ENCODE measurements at regions not wholly inside any gene's neighbourhood (a gene's known extent, or its start where the extent isn't known, plus 50 kb on each side); places are given as distances from the start of the nearest gene placed in this dataset.
"Not testable (repeated sequence)": the region's sequence is repeated elsewhere in the genome, so short reads cannot be mapped to it uniquely, and the experiment has no call there.

DNA sequence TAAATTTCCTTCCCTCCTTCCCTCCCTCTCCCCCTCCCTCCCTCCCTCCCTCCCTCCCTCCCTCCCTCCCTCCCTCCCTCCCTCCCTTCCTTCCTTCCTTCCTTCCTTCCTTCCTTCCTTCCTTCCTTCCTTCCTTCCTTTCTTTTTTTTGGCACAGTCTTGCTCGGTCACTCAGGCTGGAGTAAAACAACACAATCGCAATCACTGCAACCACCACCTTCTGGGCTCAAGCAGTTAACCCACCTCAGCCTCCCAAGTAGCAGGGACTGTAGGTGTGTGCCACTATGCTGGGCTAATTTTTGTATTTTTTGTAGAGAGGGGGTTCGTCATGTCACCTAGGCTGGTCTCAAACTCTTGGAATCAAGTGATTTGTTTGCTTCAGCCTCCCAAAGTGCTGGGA is 101.7 kb downstream of the RFPL4B start:
- not testable (repeated sequence) for DNase-seq (ENCODE audit: low spot score)

DNA sequence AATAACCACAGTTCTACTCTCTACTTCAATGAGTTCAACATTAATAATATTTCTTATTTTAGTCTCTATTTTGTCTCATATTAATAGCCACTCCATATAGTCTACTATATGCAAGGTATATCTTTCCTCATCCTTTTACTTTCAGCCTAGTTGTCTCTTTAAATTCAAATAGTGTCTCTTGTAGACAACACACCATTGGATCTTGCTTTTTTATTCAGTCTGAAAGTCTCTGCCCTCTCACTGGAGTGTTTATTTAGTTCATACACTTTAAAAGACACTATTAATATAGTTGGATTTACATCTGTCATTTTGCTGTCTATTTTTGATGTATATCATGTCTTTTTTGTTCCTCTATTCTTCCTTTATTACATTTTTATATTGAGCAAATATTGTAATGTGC is 103.5 kb downstream of the RFPL4B start:
- ATAC-seq = no peak
- no peak for DNase-seq (ENCODE audit: low spot score)
- intact Hi-C loops (cut with DNase I) = no loop called here

More for the DNA sequence above, 101.7 kb downstream of the RFPL4B start:
- intact Hi-C loops (cut with DNase I); ATAC-seq: not testable (repeated sequence)

DNA sequence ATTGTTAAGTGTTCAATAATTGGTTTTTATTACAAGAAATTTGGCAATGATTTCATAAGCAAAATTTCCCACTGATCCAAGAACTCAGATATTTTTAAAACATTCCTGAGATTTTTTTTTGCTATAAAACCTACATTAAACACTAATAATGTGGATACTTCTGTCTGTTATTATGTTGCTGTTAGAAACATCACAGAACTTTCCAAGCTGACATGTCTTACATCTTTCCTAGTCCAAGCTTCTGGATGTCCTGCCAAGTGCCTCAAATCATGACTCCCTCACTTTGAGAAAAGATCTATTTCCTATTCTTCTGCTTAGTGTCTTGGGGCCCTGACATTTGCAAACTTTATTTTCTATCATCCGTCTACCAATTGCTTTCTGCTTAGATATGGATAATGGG is 110.8 kb downstream of the RFPL4B start:
- ATAC-seq (no peak), DNase-seq (ENCODE audit: low spot score) (no peak)
- intact Hi-C loops (cut with DNase I) = no loop called here

DNA sequence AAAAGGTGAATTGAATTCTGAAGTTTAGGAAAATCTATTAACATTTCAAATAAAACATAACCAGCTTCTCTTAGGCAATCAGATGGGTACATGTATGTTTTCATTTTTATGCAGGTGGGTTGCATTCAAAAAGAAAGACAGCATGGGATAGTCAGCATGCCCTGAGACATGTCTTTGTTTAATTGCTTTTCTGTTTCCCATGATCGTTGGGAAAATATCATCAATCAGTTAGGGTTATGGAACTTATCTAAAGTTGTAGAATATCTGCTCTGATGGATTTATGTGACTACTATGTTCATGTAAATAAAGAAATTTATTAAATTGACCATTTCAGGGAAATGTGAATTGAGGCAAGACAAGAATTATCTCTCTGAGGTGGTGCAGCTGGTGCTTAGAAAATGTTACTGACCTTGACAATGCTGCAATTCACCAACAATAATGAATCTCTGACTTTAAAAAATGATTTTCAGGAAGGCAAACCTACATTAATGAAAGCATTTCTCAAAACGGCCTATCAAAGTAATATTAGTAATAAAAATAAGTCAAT is 112.7 kb downstream of the RFPL4B start:
- ATAC-seq = no peak
- no peak for DNase-seq (ENCODE audit: low spot score)
- intact Hi-C loops (cut with DNase I) = no loop called here

DNA sequence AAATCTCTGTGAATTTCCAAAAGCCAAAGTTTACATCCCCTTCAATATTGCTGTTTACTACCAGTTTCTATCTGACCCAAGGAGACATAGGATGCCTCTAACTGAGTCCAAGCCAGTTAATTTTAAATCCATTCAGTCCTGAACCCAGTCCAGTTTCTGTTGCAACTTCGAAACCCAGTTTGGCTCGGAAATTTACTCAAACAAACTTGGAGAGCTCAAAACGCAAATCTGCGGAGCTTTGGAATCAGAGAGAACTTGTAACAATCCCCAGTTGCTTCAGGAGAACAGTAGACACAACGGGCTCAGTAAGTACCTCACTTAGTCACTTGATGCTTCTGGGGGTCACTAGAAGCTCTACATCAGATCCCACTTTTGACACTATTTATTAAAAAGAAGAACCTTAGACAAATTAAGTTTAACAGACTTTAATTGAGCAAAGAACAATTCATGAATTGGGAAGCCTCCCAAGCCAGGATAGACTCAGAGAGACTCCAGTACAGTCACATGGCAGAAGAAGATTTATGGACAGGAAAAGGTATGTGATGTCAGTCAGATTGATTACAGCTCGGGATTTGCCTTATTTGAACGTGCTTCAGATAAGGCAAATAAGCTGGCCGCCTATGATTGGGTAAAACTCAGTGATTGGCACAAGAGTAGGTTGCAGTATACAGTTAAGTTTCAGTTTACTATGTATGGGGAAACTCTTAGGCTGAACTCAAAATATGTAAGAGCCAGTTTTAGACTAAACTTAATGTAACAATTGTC is 118.0 kb downstream of the RFPL4B start:
- intact Hi-C loops (cut with DNase I) = no loop called here
- DNase-seq (ENCODE audit: low spot score) (no peak), ATAC-seq (no peak)

DNA sequence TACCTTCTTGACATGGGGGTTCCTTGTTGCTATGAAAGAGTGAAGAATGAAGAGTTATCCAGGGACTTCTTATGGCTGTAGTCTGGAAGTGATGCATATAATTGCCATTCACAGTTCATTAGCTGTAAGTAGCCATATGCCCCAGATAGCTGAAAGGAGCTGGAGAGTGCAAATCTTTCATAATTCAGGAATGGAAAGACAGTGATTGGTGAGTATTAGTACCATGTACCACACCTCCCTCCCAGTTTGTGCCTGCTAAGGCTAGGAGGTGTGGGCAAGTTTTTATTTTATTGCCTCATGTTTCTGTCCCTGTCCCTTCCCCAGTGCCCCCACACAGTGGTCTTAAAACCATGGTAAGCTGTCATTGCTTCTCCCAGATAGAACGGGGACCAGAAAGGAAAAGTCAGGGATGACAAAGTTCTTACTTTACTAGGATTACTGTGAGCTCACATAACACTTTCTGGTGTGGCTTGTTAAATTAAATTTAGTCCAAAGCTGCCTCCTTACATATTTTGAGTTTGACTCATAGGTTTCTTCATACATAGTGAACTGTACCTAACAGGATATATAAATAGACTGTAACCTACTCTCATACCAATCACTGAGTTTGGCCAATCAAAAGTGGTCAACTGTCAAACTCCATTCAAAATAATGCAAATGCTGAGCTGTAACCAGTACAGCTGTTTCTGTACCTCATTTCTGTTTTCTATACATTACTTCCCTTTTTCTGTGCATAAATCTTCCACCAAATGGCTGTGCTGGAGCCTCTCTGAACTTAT is 119.4 kb downstream of the RFPL4B start:
- DNase-seq (ENCODE audit: low spot score) (no peak), ATAC-seq (no peak)
- intact Hi-C loops (cut with DNase I) = no loop called here

DNA sequence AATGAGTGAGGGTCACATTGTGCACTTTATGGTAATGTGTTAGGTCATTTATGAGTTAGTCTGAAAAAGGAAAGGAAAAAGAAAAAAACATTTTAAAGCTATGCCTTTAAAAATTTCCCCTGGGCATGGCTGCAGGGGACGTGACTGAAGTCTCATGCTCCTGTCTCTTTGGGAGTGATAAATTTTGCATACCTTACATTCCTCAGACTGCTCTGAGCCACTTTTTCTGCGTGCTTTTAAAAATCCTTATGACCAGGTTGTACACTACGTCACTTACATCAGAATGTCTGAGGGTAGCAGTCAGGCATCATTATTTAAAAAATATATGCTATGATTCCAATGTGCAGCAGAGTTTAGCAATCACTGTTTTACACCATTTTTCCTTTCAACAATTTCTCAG is 121.2 kb downstream of the RFPL4B start:
- DNase-seq (ENCODE audit: low spot score) = no peak
- intact Hi-C loops (cut with DNase I) = no loop called here
- ATAC-seq = no peak

DNA sequence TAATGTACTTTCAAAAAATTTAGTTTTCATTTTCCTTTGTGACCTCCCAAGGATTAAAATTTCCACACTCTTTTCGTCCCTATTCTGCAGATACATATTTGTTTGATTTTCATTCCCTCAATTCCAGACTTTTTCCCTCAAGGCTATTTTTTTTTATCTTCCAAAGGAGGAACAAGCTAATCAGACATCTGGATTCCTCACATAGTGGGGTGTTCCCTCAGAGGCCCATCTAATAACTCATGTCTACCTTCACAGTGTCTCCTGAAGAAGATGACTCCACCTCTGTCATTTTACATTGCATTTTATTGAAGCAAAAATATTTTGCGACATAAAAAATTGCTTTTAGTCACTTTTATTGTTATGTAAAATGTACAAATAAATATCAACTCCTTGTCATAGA is 122.2 kb downstream of the RFPL4B start:
- intact Hi-C loops (cut with DNase I) = no loop called here
- DNase-seq (ENCODE audit: low spot score) = no peak
- no peak for ATAC-seq

DNA sequence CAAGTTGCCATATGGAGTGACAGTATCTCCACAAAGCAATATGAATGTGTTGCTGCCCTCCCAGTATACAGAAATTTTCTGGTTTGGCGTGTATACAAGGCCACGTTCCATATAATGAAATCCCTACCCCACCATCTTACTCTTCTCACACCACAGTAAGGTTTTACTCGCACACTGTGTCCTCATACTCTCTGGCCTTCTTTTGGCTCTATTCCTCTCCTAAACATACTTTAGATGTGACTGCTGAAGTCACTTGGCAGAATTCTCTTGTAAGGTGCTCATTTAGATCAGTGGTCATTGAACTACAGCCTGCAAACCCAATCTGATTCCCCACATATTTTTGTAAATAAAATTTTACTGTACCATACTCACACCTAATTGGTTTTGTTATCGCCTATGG is 123.2 kb downstream of the RFPL4B start:
- intact Hi-C loops (cut with DNase I) = no loop called here
- DNase-seq (ENCODE audit: low spot score) (no peak), ATAC-seq (no peak)

DNA sequence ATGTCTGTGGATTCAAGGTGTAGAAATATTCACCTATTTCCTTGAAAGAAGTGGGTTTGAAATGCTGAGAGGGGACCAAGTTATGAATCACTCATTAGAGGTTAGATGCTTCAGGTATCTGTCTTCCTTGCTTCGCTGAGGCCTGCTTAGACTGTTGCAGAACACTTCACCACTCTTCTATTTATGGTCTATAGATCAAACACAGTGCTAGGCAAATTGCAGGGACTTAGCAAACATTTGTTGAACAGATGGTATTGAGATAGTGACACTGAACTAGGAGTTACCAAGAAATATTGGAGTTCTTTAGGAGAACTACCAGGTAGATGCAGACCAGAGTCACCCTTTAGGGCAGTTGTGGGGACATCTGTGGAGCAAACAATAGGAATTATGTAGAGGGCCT is 123.8 kb downstream of the RFPL4B start:
- DNase-seq (ENCODE audit: low spot score) = no peak
- ATAC-seq = no peak
- intact Hi-C loops (cut with DNase I) = no loop called here

DNA sequence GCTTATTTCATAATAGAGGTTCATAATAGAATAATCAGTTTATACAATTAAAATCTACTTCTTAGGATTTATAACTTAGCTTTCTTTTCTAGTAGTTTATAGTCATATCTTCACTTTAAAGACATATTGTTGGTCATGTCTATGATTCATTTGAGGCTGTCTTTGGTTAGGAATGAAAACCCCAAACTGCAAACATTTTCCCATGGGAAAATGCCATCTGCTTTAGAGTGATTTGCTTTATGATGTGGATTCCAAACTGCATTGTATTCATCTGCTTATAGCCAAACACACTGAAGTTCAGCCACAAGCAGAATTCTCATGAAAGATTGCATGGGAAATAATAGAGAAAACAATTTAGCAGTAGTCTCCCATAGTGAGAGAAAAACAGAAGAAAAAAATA is 128.0 kb downstream of the RFPL4B start:
- DNase-seq (ENCODE audit: low spot score) = no peak
- intact Hi-C loops (cut with DNase I) = no loop called here
- no peak for ATAC-seq

DNA sequence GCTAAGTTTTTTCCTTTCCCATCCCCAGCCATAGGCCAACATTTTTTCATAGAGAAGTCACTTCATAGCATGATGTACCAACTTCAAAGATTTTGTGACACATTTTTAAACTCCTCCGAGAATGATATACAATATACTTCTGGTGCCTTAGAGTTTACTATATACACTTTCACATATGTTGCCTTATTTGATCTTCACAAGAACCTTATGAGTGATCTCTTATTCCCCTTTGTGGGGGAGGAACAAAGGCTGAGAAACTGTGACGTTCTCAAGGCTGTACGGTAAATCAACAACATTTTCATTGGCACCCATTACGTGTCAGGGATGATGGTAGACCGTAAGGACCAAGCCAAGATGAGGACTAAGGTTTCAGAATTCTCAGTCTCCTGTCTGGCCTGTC is 130.0 kb downstream of the RFPL4B start:
- no peak for DNase-seq (ENCODE audit: low spot score)
- intact Hi-C loops (cut with DNase I) = no loop called here

DNA sequence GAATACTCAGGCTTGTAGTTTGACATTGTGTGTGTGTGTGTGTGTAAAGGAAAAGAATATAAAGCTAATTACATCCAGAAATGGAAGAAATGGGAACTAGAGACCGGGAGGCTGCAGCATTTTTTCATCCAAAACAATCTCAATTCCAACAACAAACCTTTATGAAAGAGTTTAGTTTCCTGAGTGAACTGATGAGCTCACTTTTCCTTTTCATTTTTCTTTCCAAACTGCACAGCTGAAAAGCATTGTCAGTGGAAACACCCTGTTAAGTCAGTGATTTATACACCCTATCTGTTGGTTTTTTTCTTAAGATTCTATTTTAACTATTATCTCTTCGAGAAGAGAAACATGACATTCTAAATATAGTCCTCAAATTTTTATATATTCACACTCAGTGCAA is 130.9 kb downstream of the RFPL4B start:
- intact Hi-C loops (cut with DNase I) = no loop called here
- no peak for DNase-seq (ENCODE audit: low spot score)
- no peak for ATAC-seq

More for the DNA sequence above, 130.0 kb downstream of the RFPL4B start:
- ATAC-seq = no peak

DNA sequence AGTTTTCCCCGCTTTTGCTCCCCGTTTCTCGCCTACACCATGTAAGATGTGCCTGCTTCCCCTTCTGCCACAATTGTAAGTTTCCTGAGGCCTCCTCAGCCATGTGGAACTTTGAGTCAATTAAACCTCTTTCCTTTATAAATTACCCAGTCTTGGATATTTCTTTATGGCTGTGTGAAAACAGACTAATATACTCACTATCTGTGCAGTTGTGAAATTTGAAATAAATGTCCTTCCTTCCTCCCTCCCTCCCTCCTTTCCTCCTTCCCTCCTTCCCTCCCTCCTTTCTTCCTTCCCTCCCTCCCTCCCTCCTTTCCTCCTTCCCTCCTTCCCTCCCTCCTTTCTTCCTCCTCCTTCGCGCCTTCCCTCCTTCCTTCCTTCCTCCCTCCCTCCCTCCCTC is 132.8 kb downstream of the RFPL4B start:
- ATAC-seq; DNase-seq (ENCODE audit: low spot score); intact Hi-C loops (cut with DNase I): not testable (repeated sequence)

DNA sequence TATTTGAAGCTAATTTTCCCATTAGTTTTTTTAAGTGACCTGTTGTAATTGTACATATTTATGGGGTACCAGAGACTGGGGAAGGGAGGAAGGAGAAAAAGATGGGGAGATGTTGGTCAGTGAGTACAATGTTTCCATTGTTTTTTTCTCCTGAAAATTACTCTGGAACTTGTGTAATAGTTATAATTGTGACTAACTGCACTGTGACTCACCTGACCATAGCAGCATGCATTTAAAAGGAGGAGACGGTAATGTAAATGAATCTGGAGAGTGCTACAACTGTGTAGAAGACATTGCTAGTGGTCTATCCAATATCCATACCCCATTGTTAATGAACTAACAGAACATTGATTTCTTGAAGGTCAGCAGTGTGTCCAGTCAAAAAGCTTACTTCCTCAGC is 133.4 kb downstream of the RFPL4B start:
- ATAC-seq (no peak), DNase-seq (ENCODE audit: low spot score) (no peak)
- intact Hi-C loops (cut with DNase I) = no loop called here

DNA sequence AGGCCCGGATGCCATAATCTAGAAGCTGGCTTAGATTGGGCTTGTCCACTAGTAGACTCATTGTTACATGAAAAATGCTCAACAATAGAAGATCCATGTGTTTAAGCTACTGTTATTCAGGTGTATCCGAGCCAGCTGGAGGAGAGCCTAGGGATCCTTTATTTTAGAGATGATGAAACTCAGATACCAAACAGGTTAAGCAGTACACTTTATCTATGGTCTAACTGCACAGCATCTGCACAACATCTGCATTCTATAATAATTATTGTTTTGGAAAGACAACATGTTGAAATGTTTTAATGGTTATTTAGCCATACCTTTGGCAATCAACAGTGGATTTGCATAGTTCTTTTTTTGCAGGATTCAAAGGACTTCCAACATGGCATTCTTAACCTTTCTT is 134.1 kb downstream of the RFPL4B start:
- intact Hi-C loops (cut with DNase I) = no loop called here
- no peak for DNase-seq (ENCODE audit: low spot score)
- ATAC-seq = no peak

DNA sequence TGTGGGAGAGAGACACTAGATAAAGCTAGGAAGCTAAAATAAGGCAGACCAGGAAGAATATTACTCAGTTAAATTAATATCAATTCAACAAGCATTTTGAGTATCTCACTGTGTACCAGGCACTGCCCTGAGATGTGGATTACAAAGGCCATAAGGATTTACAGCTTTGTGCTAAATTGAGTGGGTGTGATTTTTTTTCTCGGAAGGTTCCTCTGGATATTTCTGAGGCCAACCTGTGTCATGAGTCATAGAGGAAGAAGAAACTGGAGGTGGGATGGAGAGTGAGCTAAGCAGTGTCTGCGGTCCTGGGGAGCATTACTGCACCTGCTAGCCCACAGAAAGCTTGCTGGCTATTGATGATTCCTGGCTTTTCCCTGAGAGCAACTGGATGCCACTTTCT is 135.2 kb downstream of the RFPL4B start:
- no peak for DNase-seq (ENCODE audit: low spot score)
- ATAC-seq = no peak
- intact Hi-C loops (cut with DNase I) = no loop called here

DNA sequence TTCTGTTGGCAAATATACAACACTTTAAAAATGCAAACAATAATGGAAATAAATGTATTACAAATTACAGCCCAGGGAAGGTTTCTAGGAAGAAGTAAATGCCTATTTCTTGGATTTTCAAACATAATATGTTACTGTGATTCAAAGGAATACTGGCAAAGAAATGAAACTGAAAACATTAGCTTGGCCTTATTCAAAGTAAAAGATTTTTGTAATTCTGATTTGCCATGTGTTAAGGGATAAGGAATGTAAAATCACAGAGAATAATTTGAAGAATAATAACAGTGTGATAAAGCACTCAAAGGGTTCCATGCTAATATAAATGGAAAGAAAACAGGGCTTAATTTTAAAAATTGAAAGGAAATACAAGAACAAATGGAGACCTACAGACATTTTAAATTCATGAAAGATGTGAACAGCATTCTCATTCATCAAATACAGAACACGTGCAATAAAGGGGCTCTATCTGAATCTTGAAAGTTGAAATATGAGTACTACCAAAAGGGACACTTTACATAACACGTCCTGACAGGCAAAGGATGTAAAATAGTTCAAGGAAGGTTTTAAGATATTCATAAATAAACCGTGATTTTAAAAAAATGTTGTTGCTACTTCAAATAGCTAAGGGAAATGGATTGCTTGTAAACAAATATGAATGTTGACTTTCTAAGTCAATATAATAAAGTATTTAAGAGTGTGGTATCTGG is 138.1 kb downstream of the RFPL4B start:
- DNase-seq (ENCODE audit: low spot score) (no peak), ATAC-seq (no peak)
- intact Hi-C loops (cut with DNase I) = no loop called here

DNA sequence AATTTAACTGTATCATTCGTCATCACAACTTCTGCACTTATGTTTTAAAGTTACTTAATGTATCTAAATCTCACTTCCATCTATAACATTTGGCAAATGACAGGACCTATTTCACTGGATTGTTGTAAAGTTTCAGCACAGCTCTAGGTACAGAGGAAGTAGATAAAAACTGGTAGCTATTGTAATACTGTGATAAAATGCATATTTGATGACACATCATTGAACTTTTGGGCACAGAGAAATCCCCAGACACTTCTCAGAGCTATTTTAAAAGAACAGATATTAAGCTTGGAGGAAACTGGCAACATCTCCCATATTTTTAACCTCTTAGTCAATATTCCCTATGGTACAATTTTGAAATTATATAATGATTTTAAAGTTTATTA is 138.7 kb downstream of the RFPL4B start:
- no peak for DNase-seq (ENCODE audit: low spot score)
- intact Hi-C loops (cut with DNase I) = no loop called here
- no peak for ATAC-seq

DNA sequence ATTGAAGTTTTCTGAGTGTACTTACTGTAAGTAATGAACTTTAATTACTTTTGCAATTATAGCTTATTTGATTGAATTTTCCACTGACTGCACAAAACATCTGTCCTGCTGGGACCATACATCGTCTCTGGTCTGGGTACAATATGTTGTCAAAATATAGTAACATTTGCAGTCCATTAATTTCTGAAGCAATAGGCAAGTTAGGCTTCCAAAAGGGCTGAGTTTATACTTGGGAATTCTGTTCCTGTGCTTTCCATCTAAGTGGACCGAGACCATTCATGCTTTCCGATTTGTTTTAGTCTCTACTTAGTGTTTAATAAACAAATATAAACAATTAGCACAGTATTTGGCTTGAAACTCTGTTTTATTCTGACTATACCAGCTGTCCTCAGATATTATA is 139.3 kb downstream of the RFPL4B start:
- intact Hi-C loops (cut with DNase I) = no loop called here
- no peak for DNase-seq (ENCODE audit: low spot score)
- ATAC-seq = no peak
